ENCODE measurements at regions not wholly inside any gene's neighbourhood (a gene's known extent, or its start where the extent isn't known, plus 50 kb on each side); places are given as distances from the start of the nearest gene placed in this dataset.

DNA sequence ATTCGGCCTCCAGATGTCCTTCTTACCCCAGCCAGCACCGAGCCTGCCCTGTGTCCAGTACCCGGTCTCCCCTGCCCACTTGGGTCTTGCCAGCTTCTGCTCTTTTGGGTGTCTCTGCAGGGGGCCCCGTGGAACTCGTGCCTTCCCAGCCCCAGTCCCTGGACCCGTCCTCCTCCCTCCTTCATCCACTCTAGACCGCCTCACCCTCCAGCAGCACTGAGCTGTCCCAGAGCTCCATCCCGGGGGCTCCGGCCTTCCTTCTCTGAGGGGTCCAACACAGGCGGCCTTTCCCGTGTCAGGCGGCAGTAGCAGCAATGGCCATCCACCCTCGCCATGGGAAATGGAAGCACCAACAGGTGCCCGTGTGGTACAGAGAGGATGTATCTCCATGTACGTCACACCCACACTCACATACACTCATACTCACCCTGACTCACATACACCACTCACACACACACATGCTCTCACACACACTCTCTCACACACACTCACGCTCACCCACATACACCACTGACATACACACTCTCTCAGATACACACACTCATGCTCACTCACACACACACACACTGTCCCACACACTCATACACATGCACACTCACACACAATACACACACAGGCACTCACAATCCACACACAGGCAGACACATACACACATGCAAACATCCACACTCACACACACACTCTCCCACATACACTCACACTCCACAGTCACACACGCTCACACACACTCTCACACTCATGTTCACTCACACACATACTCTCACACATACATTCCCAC lies 827.5 kb upstream of the SALL3 start:
- DNase-seq (ENCODE audit: low spot score): no peak

DNA sequence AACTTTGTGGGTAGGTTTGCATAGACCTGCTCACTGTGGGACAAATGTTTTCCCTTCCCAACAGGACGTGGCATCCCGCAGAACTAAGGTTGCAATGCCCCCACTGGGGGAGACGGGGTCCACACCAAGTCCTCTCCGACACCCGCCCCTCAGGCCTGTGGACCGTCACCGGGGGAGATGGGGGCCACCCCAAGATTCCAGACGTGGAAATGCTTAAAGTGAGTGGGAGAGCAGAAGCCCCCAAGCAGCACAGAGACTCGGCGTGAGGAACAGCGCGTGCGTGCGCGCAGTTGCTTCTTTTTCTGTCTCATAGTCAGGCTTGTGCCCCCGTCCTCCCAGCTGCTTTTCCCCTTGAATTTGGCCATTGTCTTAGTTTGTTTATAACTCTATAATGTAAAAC lies 826.3 kb upstream of the SALL3 start:
- DNase-seq (ENCODE audit: low spot score): no peak

DNA sequence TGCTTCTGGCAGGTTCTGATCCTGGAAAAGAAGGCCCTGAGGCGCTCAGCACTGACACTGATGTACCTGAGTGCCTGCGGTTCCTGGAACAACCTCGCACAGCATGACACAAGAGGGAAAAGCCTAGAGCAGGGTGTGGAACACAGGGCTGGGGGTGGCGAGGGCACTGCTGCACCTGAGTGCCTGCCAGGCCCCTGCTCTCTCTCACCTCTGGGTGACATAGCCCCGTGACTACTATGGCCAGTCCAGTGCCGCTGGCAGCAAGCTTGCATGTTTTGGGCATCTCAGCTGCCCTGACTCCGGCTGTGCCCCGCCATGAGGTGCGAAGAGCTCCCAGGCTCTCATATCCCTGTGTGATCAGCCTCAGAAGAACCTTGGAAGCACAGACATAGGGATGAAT lies 825.2 kb upstream of the SALL3 start:
- no peak for DNase-seq (ENCODE audit: low spot score)

DNA sequence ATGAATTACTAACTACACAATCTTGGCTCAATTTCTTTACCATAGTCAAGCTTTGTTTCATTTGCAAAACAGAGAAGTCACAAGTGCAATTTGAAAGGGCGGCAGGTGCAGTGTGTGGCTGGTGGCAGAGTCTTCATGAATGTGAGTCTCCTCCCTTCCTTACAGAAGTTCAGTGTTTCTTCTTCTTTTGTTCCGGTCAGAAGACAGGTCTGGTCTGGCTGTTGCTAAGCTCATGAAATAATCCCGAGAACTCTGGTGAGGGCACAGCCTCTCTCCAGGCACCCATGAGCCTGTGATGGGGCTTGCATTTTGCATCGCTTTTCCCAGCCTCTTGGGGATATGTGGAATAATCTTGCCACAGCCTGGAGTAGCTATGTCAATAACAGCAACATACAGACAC lies 824.8 kb upstream of the SALL3 start:
- no peak for DNase-seq (ENCODE audit: low spot score)

DNA sequence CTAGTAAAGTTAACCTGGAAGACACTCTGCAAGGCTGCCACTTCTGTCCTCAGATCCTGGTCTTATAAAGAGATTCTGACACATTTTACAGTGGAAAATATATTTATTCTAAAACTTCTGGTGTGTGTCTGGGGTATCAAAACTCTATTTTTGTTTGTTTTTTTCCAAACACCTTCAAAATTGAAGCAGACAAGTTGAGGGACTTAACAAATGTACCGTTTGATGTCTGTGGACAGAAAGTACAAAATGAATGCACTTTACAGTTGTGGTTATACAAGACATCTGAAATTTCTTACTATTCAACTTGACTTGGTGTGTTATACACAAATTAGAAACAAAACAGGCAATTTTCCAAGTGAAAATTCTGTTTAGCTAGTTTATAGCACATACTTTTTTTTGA lies 823.2 kb upstream of the SALL3 start:
- no peak for DNase-seq (ENCODE audit: low spot score)

DNA sequence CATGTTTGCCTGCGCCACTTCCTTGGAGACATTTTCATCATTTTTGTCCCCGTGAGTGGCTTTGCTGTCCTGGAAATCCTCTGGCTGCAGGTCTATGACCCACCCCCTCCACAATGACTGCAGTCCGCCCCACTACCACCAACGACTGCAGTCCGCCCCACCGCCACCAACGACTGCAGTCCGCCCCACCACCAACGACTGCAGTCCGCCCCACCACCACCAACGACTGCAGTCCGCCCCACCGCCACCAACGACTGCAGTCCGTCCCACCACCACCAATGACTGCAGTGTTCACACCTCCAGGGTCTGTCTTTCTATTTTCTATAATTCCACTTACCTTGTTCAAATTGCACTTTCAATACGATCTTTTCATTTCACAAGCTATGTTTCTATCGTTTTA lies 820.7 kb upstream of the SALL3 start:
- no peak for DNase-seq (ENCODE audit: low spot score)

DNA sequence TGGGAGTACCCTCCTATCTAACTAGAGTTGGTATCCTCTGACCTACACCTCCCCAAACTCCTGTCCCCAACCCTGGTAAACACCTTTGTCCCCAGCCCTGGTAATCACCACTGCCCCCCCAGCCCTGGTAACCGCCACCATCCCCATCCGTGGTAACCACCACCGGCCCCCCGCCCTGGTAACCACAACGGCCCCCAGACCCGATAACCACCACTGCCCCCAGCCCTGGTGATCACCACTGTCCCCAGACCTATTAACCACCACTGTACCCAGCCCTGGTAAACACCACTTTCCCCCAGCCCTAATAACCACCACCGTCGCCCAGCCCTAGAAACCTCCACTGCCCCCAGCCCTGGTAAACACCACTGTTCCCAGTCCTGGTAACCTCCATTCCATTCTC lies 820.2 kb upstream of the SALL3 start:
- no peak for DNase-seq (ENCODE audit: low spot score)

DNA sequence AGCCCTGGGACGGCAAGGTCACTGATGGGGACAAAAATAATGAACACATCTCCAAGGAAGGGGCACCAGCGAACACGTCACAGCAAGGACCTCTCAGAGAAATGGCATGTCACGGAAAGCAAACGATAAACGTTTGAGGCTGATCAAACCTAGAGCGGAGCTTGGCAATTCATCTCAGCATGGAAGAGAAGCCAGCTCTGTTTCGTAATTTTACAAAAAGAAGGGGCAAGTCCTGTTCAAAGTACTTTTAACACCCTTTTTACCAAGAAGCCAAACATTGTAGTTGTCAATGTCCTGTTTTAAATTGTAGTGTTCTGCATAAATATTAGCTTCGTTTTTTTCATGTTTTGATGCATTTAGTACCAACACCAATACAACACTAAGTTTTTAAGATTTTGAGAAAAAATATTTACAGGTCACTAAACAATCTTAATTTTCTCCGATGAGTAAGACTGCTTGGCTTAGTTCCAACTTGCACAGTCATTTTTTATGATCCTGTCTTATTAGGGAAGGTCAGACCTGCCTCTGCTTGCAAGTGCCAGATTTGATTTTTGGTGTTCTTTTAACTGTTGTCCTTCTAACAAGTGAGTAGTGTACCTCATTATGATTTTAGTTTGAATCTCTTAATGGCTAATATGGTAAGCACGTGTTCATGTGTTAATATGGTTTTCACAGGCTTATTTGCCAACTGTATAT lies 818.5 kb upstream of the SALL3 start:
- DNase-seq (ENCODE audit: low spot score): no peak

DNA sequence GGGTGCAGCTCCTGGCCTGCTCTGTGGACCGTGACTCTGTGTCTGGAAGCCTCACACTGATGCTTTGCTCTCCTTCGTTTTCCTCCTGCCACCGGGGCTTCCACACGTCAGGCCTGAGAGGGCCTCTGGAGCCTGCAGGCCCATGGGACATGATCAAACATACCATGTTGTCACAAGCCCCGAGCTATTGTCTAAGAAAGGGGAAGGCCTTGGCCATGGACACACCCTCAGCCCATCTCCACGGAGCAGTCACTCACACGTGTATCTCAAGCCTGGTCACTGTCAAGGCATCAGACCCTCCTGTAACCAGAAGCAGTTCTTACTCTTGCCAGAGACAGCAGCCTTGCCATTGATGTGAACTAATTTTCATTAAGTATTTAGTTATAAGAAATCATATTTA lies 814.1 kb upstream of the SALL3 start:
- DNase-seq (ENCODE audit: low spot score): no peak

DNA sequence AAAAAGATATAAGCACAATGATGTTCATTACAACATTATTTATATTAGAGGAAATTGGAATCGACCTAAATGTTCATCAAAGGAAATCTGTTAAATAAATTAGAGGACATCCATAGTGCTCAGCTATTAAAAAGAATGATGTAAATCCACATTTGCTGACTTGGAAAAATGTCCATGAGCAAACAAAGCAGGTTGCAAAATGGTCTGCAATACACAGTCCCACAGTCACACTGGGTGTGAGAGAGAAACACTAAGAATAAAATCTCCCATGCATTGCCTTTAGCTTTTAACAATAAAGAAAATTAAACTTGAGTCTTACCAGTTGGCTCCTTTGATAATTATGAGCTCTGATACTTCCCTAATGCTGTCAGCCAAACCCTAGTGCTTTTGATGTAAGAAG lies 811.1 kb upstream of the SALL3 start:
- no peak for DNase-seq (ENCODE audit: low spot score)

DNA sequence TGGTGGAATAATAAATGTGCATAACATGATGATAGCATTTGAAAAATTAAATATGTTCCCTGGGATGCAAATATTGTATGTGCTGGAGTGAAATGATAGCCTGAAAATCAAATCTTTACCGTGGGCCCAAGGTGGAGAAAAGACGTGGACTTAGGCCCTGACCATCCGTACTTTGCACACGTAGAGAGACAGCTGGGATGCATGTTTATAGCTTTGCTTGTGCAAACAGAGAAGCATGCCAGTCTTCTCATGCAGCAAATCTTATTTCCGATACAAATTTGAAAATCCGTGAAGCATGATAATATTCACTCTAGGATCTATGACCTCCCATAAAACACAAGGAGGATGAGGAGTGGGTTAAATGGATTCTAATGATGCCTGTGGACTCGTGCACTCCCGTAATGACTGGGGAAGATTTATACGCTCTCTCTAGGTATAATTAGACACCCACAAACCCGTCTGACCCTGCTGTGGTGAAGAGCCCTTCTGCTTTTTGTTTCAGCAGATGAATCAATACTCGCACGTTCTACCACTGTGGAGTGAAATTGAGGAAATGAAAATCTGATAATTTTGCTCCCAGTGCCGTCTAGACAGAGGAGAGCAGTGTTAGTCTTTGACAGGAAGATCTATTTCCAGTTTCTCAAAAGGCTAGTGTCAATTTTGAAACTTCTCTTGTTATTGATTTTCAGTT lies 810.3 kb upstream of the SALL3 start:
- no peak for DNase-seq (ENCODE audit: low spot score)

DNA sequence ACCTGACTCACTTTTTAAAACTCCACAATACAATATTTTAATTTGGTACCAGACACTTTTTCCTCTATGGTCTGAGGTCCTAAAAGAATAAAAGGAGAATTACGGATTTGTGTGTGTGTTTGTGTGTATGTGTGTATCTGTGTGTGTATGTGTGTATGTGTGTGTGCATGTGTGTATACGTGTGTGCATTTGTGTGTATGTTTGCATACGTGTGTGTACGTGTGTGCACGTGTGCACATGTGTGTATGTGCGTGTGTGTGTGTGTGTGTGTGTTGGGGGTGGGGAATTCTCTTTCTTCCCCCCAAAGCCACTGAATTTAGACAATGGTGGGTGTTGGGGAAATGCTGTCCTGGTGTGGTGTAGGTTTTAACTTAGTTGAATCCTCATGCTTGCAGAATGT lies 807.7 kb upstream of the SALL3 start:
- DNase-seq (ENCODE audit: low spot score): no peak

DNA sequence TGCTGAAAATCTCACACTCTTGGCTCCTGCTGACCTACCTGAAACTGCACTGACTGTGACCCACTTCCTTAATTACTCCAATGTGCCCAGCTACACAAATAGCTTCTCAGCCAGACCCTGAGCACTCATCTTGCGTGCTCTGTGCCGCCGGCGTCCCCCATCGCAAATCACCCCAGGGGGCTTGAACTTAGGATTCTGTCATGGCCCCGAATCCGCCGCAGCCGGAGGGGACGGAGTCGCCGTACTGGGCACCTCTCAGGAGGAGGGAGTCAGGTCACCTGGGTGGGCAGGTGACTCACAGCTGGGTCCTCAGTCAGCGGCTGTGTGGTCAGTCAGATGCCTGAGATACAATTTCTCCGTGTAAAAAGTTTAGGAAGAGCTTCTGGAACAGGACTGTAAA lies 804.9 kb upstream of the SALL3 start:
- no peak for DNase-seq (ENCODE audit: low spot score)

DNA sequence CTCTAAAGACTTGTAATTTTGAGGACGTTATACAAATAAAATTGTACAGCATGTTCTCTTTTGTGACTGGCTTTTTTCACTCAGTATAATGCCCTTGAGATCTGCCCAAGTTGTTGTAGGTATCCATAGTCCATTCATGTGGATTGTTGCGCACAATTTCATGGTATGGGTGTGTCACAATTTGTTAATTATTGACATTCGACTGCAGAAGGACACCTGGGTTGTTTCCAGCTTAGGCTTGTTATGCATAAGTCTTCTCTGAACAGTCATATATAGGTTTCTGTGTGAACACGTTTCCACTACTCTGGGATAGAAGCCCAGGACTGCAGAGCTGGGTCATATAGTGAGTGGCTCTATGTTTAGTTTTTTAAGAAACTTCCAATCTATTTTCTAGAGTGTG lies 800.8 kb upstream of the SALL3 start:
- DNase-seq (ENCODE audit: low spot score): no peak

DNA sequence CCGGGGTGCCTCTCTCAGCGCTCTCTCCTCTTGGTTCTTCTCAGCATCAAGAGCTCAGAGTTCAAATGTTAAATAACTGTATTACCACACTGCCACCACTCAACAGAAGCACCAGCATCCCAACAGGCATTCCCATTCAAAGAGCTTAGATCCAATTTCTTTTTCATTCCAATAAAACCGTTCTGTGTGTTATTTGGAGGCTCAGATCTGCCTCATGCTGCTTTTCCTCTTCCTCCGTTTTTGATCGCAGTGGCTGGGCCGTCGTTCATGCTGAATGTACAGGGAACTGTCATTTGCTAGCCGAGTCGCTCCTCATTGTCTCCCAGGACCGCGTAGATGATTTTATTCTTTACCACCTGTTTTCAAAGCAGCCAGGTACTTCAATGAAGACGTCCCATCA lies 798.9 kb upstream of the SALL3 start:
- DNase-seq (ENCODE audit: low spot score): no peak

DNA sequence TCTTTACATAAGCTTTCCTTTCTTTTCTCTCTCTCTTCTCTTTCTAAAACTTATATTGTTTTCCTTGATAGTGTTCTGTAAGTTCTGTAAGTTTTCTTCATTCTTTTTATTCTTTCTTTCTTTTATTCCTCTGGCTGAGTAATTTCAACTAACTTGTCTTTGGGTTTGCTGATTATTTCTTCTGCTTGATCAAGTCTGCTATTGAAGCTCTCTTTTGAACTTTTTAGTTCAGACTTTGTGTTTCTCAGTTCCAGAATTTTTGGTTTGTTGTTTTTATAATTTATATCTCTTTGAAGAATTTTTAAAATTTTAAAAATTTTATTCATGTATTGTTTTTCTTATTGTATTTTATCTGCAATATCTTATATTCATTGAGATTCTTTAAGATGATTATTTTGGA lies 795.8 kb upstream of the SALL3 start:
- DNase-seq (ENCODE audit: low spot score): no peak

DNA sequence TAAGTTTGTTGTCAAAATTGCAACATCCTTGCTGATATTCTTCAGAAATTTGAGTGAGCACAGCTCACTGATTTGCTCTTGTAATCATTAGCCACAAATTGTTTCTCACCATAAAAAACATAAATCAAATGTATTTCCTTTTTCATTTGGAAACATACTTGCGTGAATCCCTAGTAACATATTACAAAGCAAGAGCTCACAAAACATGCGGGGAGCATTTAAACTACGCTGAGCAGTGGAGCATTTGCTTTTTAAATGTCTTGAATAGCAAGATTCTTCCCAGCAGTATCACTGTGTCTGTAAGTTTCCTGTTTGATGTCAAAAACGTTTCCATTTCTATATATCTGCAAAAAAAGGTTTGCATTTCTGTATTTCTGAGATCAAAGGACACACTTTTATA lies 788.3 kb upstream of the SALL3 start:
- no peak for DNase-seq (ENCODE audit: low spot score)

DNA sequence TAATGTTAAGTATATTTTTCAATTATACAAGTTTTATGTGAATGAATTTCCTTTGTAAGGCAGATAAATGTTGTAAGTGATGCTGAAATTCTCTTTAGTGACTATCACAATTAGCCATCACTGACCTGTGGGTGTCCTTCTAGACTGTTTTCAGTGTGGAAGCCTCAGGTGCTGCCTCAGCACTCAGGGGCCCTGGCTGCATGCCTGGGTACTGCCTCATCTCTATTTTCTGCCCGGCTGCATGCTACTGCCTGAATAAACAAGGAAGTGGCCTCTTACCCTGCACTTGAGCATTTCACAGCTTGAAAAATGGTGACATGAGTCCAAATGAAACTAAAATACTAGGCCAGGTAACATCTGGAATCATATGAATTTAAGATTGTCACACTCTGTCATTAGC lies 787.6 kb upstream of the SALL3 start:
- no peak for DNase-seq (ENCODE audit: low spot score)

DNA sequence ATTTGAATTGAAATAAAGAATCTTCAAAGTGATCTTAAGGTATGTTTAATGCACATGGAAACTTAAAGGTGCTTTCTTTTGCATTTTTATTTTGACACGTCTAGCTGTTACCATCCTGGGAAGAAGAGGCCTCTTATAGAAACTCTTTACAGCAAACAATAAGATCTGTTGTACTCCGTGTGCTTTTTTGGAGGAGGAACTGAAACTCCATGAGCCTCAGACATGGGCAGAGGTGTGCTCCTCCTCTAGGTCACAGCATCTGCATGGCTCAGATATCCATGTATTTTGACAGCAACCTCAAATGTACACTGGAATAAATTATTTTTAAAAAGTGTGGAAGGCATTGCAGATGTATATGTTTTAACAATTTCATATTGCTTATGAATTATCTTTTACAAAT lies 783.3 kb upstream of the SALL3 start:
- no peak for DNase-seq (ENCODE audit: low spot score)

DNA sequence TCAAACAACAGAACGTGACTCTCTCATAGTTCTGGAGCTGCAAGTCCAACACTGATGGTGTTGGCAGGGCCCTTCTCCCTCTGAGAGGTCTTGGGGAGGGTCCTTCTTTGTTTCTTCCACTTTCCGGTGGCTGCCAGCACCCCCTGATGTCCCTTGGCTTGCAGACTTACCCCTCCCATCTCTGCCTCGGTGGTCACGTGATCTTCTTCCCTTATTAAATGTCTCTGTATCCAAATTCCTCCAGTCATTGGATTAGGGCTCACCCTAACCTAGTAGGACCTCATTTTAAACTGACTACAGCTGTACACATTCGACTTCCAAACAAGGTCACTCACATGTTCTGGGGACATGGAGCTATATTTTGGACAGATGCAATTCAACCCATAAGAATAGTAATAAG lies 780.6 kb upstream of the SALL3 start:
- DNase-seq (ENCODE audit: low spot score): no peak

DNA sequence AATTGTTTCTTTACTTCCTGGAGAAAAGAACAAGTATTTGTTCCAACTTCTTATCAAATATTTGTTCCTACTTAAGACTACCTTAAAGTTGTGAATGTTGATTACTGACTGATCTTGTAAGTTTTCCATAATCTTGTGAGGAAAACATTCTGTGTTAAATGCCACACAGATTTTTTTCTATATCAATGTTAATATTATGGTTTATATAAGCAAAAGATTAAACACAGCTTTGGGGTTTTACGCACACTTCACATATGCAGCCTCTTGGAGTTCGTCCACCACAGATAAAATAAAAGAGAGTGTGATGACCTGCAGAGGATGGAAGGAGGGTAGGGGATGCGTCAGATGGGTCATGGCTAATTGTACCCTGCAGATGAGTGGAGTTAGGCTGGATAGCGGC lies 780.0 kb upstream of the SALL3 start:
- DNase-seq (ENCODE audit: low spot score): no peak

DNA sequence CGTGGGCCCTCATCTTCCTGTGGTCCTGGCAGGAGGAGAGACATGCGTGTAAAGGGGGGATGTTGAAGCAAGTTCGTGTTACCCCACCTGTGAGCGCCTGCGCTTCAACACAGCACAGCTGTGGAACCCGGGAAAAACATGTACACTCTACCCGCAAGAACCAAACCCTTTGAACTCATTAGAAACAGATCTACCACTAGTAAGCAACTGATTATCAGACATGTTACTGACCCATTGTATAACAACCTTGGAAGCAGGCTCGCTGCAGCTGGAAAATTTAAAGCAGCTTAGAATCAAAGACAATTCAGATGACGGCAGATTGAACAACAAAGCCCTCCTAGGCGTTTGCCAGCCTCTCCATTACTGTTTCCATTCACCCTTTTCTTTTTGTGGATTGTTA lies 771.7 kb upstream of the SALL3 start:
- no peak for DNase-seq (ENCODE audit: low spot score)

DNA sequence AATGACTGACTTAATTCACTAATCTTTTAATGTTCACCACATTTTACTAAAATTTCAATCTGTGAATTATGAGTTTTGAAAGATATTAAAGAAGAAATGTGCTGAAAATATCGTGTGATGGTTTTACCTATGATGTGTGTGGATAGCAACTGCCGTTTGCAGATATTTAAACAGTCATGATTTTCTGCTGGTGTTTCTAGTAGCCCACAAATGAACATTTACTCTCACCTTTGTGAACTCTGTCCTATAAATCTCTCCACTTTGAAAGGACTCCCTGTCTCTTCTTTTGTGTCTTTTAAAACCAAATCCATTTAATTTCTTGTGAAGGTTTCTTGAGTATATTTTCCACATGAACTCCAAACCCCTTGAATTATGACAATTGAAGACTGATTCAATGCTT lies 771.2 kb upstream of the SALL3 start:
- DNase-seq (ENCODE audit: low spot score): no peak
